ENCODE measurements at regions not wholly inside any gene's neighbourhood (a gene's known extent, or its start where the extent isn't known, plus 50 kb on each side); places are given as distances from the start of the nearest gene placed in this dataset.

GRCh38 chr1:223445402-223445801 lies 52.2 kb downstream of the CCDC185 start:
- BruUV-seq (replicated peaks): no TSS peak
- Histone ChIP-seq H3K27ac (ENCODE audit: low read depth, low read length, poor library complexity, severe bottlenecking) (no peak overlapping the region), H3K27me3 (replicated peaks; ENCODE audit: insufficient read depth, low read depth, low read length, poor library complexity) (peaks cover 1% of the 10 kb centered on the region), H3K4me3 (ENCODE audit: low read depth, low read length, poor library complexity, severe bottlenecking) (no peak overlapping the region), H3K4me1 (ENCODE audit: insufficient read depth, low read length, poor library complexity, severe bottlenecking) (no peaks in the 10 kb centered on the region), H3K9me3 (ENCODE audit: low read depth, low read length, poor library complexity, severe bottlenecking) (no peaks in the 10 kb centered on the region), H3K36me3 (ENCODE audit: insufficient read depth, low read length, poor library complexity, severe bottlenecking) (no peaks in the 10 kb centered on the region)
- ChIA-PET POLR2A (ENCODE audit: low non-redundant PET) (no interaction called here), CTCF (no interaction called here)
- DNase-seq (ENCODE audit: low spot score): no peak
- intact Hi-C loops (cut with micrococcal nuclease; ENCODE audit: unreplicated experiment): no loop called here
- TF ChIP-seq, protein P1, sequence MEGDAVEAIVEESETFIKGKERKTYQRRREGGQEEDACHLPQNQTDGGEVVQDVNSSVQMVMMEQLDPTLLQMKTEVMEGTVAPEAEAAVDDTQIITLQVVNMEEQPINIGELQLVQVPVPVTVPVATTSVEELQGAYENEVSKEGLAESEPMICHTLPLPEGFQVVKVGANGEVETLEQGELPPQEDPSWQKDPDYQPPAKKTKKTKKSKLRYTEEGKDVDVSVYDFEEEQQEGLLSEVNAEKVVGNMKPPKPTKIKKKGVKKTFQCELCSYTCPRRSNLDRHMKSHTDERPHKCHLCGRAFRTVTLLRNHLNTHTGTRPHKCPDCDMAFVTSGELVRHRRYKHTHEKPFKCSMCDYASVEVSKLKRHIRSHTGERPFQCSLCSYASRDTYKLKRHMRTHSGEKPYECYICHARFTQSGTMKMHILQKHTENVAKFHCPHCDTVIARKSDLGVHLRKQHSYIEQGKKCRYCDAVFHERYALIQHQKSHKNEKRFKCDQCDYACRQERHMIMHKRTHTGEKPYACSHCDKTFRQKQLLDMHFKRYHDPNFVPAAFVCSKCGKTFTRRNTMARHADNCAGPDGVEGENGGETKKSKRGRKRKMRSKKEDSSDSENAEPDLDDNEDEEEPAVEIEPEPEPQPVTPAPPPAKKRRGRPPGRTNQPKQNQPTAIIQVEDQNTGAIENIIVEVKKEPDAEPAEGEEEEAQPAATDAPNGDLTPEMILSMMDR (conservative IDR thresholded peaks at IDR 0.05; ENCODE audit: low read depth, low read length): no peak
- TF ChIP-seq EZH2 (IDR thresholded peaks at IDR 0.05; ENCODE audit: borderline replicate concordance, low read depth, low read length, poor library complexity, severe bottlenecking): no peak

DNA sequence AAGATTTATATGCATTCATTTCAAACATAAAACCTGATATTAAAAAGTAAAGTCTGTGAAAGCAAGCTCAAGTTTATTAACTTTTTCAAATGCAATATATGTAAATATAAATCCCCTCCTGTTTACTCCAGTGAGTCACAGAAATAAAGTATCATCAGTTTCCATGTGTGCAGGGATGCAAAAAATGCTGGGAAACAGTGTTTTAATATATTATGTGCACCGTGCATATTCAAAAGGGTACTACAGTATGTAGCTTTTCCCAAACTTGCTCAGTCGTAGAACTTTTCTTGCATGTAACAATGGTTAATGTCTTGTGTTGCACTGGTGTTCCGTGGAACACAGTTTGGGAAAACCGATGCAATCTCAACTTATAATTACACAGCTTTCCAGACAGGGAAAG lies 60.7 kb downstream of the CCDC185 start:
- Histone ChIP-seq H3K9me3 (ENCODE audit: low read depth, low read length, poor library complexity, severe bottlenecking) (no peaks in the 10 kb centered on the region), H3K4me3 (ENCODE audit: low read depth, low read length, poor library complexity, severe bottlenecking) (no peak overlapping the region), H3K4me1 (ENCODE audit: insufficient read depth, low read length, poor library complexity, severe bottlenecking) (no peaks in the 10 kb centered on the region), H3K27me3 (replicated peaks; ENCODE audit: insufficient read depth, low read depth, low read length, poor library complexity) (no peaks in the 10 kb centered on the region), H3K27ac (ENCODE audit: low read depth, low read length, poor library complexity, severe bottlenecking) (no peak overlapping the region), H3K36me3 (ENCODE audit: insufficient read depth, low read length, poor library complexity, severe bottlenecking) (no peaks in the 10 kb centered on the region)
- TF ChIP-seq, protein P1 (conservative IDR thresholded peaks at IDR 0.05; ENCODE audit: low read depth, low read length): no peak
- no peak for TF ChIP-seq EZH2 (IDR thresholded peaks at IDR 0.05; ENCODE audit: borderline replicate concordance, low read depth, low read length, poor library complexity, severe bottlenecking)
- no peak for DNase-seq (ENCODE audit: low spot score)
- POLR2A ChIA-PET (ENCODE audit: low non-redundant PET): no interaction called here
- CTCF ChIA-PET: no interaction called here
- intact Hi-C loops (cut with micrococcal nuclease; ENCODE audit: unreplicated experiment): no loop called here
- BruUV-seq (replicated peaks): no TSS peak

- Histone ChIP-seq H3K4me1 (ENCODE audit: insufficient read depth, low read length, poor library complexity, severe bottlenecking) (no peaks in the 10 kb centered on the region), H3K36me3 (ENCODE audit: insufficient read depth, low read length, poor library complexity, severe bottlenecking) (no peaks in the 10 kb centered on the region), H3K9me3 (ENCODE audit: low read depth, low read length, poor library complexity, severe bottlenecking) (no peaks in the 10 kb centered on the region), H3K27me3 (replicated peaks; ENCODE audit: insufficient read depth, low read depth, low read length, poor library complexity) (no peaks in the 10 kb centered on the region), H3K27ac (ENCODE audit: low read depth, low read length, poor library complexity, severe bottlenecking) (no peak overlapping the region), H3K4me3 (ENCODE audit: low read depth, low read length, poor library complexity, severe bottlenecking) (no peak overlapping the region)
- no peak for DNase-seq (ENCODE audit: low spot score)
- intact Hi-C loops (cut with micrococcal nuclease; ENCODE audit: unreplicated experiment): no loop called here
- TF ChIP-seq, protein P1 (conservative IDR thresholded peaks at IDR 0.05; ENCODE audit: low read depth, low read length): no peak
- TF ChIP-seq EZH2 (IDR thresholded peaks at IDR 0.05; ENCODE audit: borderline replicate concordance, low read depth, low read length, poor library complexity, severe bottlenecking): no peak
- ChIA-PET POLR2A (ENCODE audit: low non-redundant PET) (no interaction called here), CTCF (no interaction called here)
- no TSS peak for BruUV-seq (replicated peaks)
Observed at GRCh38 chr1:223454959-223455358, 61.7 kb downstream of the CCDC185 start.

All from A673 (cell line).